OCI-LY7 (cell line): ENCODE measurements at regions not wholly inside any gene's neighbourhood (a gene's known extent, or its start where the extent isn't known, plus 50 kb on each side); places are given as distances from the start of the nearest gene placed in this dataset.

Source experiments
- EZH2phosphoT487 ChIP-seq: fragments of 200-600 bp; sonication (generic); IDR thresholded peaks from 2 replicates; pipeline ENCODE4 v1.6.1; 2018; ENCODE audit warnings: low read depth, borderline replicate concordance, mild to moderate bottlenecking, mixed run types, antibody characterized with exemption, low read length, moderate library complexity, mixed read lengths
- TF ChIP-seq, protein P1 (sequence below): fragments of 200-600 bp; sonication (generic); conservative IDR thresholded peaks from 2 replicates; pipeline ENCODE4 v1.5.1; 2014; ENCODE audit warnings: mild to moderate bottlenecking, antibody characterized with exemption, low read length, moderate library complexity, mixed read lengths

- TF ChIP-seq, protein P1, sequence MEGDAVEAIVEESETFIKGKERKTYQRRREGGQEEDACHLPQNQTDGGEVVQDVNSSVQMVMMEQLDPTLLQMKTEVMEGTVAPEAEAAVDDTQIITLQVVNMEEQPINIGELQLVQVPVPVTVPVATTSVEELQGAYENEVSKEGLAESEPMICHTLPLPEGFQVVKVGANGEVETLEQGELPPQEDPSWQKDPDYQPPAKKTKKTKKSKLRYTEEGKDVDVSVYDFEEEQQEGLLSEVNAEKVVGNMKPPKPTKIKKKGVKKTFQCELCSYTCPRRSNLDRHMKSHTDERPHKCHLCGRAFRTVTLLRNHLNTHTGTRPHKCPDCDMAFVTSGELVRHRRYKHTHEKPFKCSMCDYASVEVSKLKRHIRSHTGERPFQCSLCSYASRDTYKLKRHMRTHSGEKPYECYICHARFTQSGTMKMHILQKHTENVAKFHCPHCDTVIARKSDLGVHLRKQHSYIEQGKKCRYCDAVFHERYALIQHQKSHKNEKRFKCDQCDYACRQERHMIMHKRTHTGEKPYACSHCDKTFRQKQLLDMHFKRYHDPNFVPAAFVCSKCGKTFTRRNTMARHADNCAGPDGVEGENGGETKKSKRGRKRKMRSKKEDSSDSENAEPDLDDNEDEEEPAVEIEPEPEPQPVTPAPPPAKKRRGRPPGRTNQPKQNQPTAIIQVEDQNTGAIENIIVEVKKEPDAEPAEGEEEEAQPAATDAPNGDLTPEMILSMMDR: no peak
- no peak for TF ChIP-seq EZH2phosphoT487
Observed at GRCh38 chr4:26151615-26152014, 169.2 kb upstream of the RBPJ start.
